SK-N-SH (cell line): ENCODE measurements at regions not wholly inside any gene's neighbourhood (a gene's known extent, or its start where the extent isn't known, plus 50 kb on each side); places are given as distances from the start of the nearest gene placed in this dataset.

Experiments
- CTCF ChIA-PET: fragments of 300-600, 350-600 bp; formaldehyde crosslinking; extraction: SDS; loops from one replicate; lab custom pipeline; 2021; lab: Yijun Ruan, JAX
- POLR2A ChIA-PET: fragments of 350-600 bp; sonication (Branson Sonifier 250); formaldehyde crosslinking; extraction: SDS; loops from one replicate; lab custom pipeline; 2020; ENCODE audit warnings: antibody characterized with exemption, inconsistent platforms; lab: Yijun Ruan, JAX
- DNase-seq: peaks from one replicate; pipeline ENCODE4 v3.0.0; 2012
- H2AFZ ChIP-seq: fragments of 200-600 bp; sonication (generic); 2 replicates; pipeline ENCODE4 v1.8.1; 2016; ENCODE audit warnings: antibody characterized with exemption, mild to moderate bottlenecking, low read depth
- H3F3A ChIP-seq: fragments of 200-600 bp; sonication (generic); replicated peaks from 2 replicates; pipeline ENCODE3; 2016; ENCODE audit warnings: antibody characterized with exemption, mild to moderate bottlenecking; ENCODE audit not compliant: insufficient read depth
- H3K27ac ChIP-seq, 2 experiments: fragments of 200-500 bp in 1 of 2; fragments of 200-600 bp in 1 of 2; sonication (Bioruptor generic) in 1 of 2; sonication (generic), shearing (Covaris generic) in 1 of 2; 2 replicates each; pipeline versions ENCODE4 v1.5.1 to v1.6.1; 2014 to 2016; ENCODE audit warnings: low read depth in 2 of 2, inconsistent platforms in 1 of 2, low read length in 1 of 2, mild to moderate bottlenecking in 1 of 2, mixed read lengths in 1 of 2
- H3K27me3 ChIP-seq: fragments of 200-600 bp; sonication (generic), shearing (Covaris generic); 2 replicates; pipeline ENCODE4 v1.6.1; 2016; ENCODE audit warnings: mixed run types; ENCODE audit not compliant: insufficient read depth
- H3K36me3 ChIP-seq, 2 experiments: fragments of 200-500 bp in 1 of 2; fragments of 200-600 bp in 1 of 2; sonication (Bioruptor generic) in 1 of 2; sonication (generic) in 1 of 2; replicated peaks in 1 of 2; 2 replicates each; pipeline versions ENCODE3 to v1.5.1; 2014 to 2016; ENCODE audit warnings: low read length in 1 of 2, mild to moderate bottlenecking in 1 of 2; ENCODE audit not compliant: insufficient read depth in 2 of 2, control insufficient read depth in 1 of 2
- H3K4me1 ChIP-seq, 2 experiments: fragments of 200-500 bp in 1 of 2; fragments of 200-600 bp in 1 of 2; sonication (Bioruptor generic) in 1 of 2; sonication (generic), shearing (Covaris generic) in 1 of 2; 2 replicates each; pipeline versions ENCODE4 v1.5.1 to v1.6.1; 2014 to 2016; ENCODE audit warnings: low read depth in 1 of 2, low read length in 1 of 2, mixed run types in 1 of 2; ENCODE audit not compliant: insufficient read depth in 2 of 2, control insufficient read depth in 1 of 2
- H3K4me2 ChIP-seq: fragments of 200-600 bp; sonication (generic), shearing (Covaris generic); 2 replicates; pipeline ENCODE4 v1.6.1; 2017; ENCODE audit warnings: mixed run types
- H3K4me3 ChIP-seq, 2 experiments: fragments of 200-500 bp in 1 of 2; fragments of 200-600 bp in 1 of 2; sonication (Bioruptor generic) in 1 of 2; sonication (generic), shearing (Covaris generic) in 1 of 2; 2 replicates each; pipeline versions ENCODE4 v1.5.1 to v1.8.1; 2014 to 2016; ENCODE audit warnings: low read depth in 2 of 2, inconsistent platforms in 1 of 2, low read length in 1 of 2, mild to moderate bottlenecking in 1 of 2, mixed read lengths in 1 of 2, moderate library complexity in 1 of 2
- H3K79me2 ChIP-seq: fragments of 200-600 bp; sonication (generic); 2 replicates; pipeline ENCODE4 v1.8.1; 2017; ENCODE audit warnings: mild to moderate bottlenecking; ENCODE audit not compliant: insufficient read depth
- H3K9ac ChIP-seq: fragments of 200-600 bp; sonication (generic); 2 replicates; pipeline ENCODE4 v1.6.1; 2017; ENCODE audit warnings: mixed run types
- H3K9me2 ChIP-seq: fragments of 200-600 bp; sonication (generic); 2 replicates; pipeline ENCODE4 v1.6.1; 2017; ENCODE audit warnings: mixed run types
- H3K9me3 ChIP-seq: fragments of 200-600 bp; sonication (generic); 2 replicates; pipeline ENCODE4 v1.6.1; 2017; ENCODE audit warnings: mixed run types, mild to moderate bottlenecking, moderate library complexity
- H4K20me1 ChIP-seq: fragments of 200-600 bp; sonication (generic); 2 replicates; pipeline ENCODE4 v1.6.1; 2017; ENCODE audit warnings: mild to moderate bottlenecking, mixed run types; ENCODE audit not compliant: insufficient read depth
- EP300 ChIP-seq, 2 experiments: IDR thresholded peaks; 2 replicates each; pipeline versions ENCODE4 v1.4.0 to v1.6.1; 2012; ENCODE audit warnings: borderline replicate concordance in 1 of 2, low read depth in 1 of 2, low read length in 1 of 2
- FOSL2 ChIP-seq: IDR thresholded peaks from 2 replicates; pipeline ENCODE4 v1.4.0; 2012; ENCODE audit warnings: low read depth, mild to moderate bottlenecking, moderate library complexity, borderline replicate concordance
- FOXJ3 ChIP-seq: sonication (generic); formaldehyde crosslinking; IDR thresholded peaks from 2 replicates; pipeline ENCODE4 v1.5.1; 2020; ENCODE audit warnings: mild to moderate bottlenecking, missing genetic modification reagents
- GABPA ChIP-seq: IDR thresholded peaks from 2 replicates; pipeline ENCODE4 v1.4.0; 2012; ENCODE audit warnings: low read depth, mild to moderate bottlenecking
- GATA2 ChIP-seq: sonication (generic); formaldehyde crosslinking; IDR thresholded peaks from 2 replicates; pipeline ENCODE4 v1.5.0; 2020; ENCODE audit warnings: mild to moderate bottlenecking, missing genetic modification reagents
- MEF2A ChIP-seq: IDR thresholded peaks from 2 replicates; pipeline ENCODE4 v1.4.0; 2012; ENCODE audit warnings: low read depth, borderline replicate concordance
- NFIC ChIP-seq: IDR thresholded peaks from 2 replicates; pipeline ENCODE4 v1.4.0; 2012; ENCODE audit warnings: borderline replicate concordance
- RAD21 ChIP-seq: IDR thresholded peaks from 2 replicates; pipeline ENCODE4 v1.6.1; 2012; ENCODE audit warnings: mild to moderate bottlenecking, low read length
- SMC3 ChIP-seq: IDR thresholded peaks from 2 replicates; pipeline ENCODE4 v1.6.1; 2012; ENCODE audit warnings: low read depth, low read length, improper control_type of control experiment
- WGBS: methylation state at CpG from one replicate; pipeline ENCODE4 v1.1.6; 2017; ENCODE audit warnings: low lambda C conversion rate; 5-methylcytosine and 5-hydroxymethylcytosine counted together
- TF ChIP-seq, protein P1 (sequence below): IDR thresholded peaks from 2 replicates; pipeline ENCODE4 v1.6.1; 2012; ENCODE audit warnings: mild to moderate bottlenecking, low read depth, low read length, moderate library complexity
- TF ChIP-seq, protein P2 (sequence below): IDR thresholded peaks from 2 replicates; pipeline ENCODE4; 2012
- TF ChIP-seq, protein P3 (sequence below): fragments of 150-350 bp; IDR thresholded peaks from 2 replicates; pipeline ENCODE4 v1.6.1; 2016; ENCODE audit warnings: mild to moderate bottlenecking, low read depth, low read length
- TF ChIP-seq, protein P4 (sequence below): fragments of 150-350 bp; IDR thresholded peaks from 2 replicates; pipeline ENCODE4 v1.6.1; 2017; ENCODE audit warnings: antibody characterized with exemption, low read length, low read depth, borderline replicate concordance

DNA sequence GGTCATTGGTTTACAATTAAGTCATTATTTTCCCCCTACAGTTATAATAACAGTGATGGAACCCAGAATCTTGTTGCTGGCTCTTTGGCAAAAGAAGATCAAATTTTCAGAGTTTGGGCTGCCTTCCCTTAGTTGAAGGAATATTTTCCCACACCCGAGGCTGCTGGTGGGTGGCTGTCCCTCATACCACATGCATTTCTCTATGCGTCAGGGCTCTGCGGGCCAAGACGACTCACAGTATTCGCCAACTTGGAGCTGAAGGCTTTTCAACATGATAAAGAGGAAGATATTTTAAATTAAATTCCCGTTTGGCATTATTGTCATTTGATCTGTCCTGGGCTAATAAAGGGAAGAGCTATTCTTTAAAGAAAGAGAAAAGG is 102.2 kb upstream of the SASH1 start:
- Histone ChIP-seq H3K4me2 (peak overlapping the region; percentile 34; the same call in 1 of the 2 replicates), H3K79me2 (no peaks in the 10 kb centered on the region), H4K20me1 (no peaks in the 10 kb centered on the region), H3F3A (peaks cover 30% of the 10 kb centered on the region), H3K9ac (peak overlapping the region; percentile 56; the same call in 1 of the 2 replicates), H3K27ac (peak overlapping the region in 1 of 2 experiments; percentile 98; a peak in 3 of 4 replicates), H3K4me3 (no peak overlapping the region; a peak in 1 of 4 replicates), H3K27me3 (no peaks in the 10 kb centered on the region), H3K9me3 (no peaks in the 10 kb centered on the region), H3K9me2 (no peaks in the 10 kb centered on the region), H2AFZ (no peak overlapping the region; the same call in 1 of the 2 replicates), H3K4me1 (0 out of 4 replicates have a peak, but pooled peaks cover 0 to 5% of the 10 kb centered on the region in 2 experiments), H3K36me3 (no peaks in the 10 kb centered on the region)
- ChIA-PET POLR2A (no interaction called here), CTCF (no interaction called here)
- 15% methylated on average over 5 of the region's 6 CpGs for WGBS
- peak; percentile 1 for DNase-seq
- TF ChIP-seq, protein P1, sequence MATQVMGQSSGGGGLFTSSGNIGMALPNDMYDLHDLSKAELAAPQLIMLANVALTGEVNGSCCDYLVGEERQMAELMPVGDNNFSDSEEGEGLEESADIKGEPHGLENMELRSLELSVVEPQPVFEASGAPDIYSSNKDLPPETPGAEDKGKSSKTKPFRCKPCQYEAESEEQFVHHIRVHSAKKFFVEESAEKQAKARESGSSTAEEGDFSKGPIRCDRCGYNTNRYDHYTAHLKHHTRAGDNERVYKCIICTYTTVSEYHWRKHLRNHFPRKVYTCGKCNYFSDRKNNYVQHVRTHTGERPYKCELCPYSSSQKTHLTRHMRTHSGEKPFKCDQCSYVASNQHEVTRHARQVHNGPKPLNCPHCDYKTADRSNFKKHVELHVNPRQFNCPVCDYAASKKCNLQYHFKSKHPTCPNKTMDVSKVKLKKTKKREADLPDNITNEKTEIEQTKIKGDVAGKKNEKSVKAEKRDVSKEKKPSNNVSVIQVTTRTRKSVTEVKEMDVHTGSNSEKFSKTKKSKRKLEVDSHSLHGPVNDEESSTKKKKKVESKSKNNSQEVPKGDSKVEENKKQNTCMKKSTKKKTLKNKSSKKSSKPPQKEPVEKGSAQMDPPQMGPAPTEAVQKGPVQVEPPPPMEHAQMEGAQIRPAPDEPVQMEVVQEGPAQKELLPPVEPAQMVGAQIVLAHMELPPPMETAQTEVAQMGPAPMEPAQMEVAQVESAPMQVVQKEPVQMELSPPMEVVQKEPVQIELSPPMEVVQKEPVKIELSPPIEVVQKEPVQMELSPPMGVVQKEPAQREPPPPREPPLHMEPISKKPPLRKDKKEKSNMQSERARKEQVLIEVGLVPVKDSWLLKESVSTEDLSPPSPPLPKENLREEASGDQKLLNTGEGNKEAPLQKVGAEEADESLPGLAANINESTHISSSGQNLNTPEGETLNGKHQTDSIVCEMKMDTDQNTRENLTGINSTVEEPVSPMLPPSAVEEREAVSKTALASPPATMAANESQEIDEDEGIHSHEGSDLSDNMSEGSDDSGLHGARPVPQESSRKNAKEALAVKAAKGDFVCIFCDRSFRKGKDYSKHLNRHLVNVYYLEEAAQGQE: no peak
- TF ChIP-seq, protein P2, sequence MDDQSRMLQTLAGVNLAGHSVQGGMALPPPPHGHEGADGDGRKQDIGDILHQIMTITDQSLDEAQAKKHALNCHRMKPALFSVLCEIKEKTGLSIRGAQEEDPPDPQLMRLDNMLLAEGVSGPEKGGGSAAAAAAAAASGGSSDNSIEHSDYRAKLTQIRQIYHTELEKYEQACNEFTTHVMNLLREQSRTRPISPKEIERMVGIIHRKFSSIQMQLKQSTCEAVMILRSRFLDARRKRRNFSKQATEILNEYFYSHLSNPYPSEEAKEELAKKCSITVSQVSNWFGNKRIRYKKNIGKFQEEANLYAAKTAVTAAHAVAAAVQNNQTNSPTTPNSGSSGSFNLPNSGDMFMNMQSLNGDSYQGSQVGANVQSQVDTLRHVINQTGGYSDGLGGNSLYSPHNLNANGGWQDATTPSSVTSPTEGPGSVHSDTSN: peak; percentile 25; the same call in 1 of the 2 replicates
- TF ChIP-seq NFIC: peak; percentile 48; the same call in 1 of the 2 replicates
- no peak for TF ChIP-seq FOXJ3 (CRISPR knock-in tag)
- TF ChIP-seq, protein P3, sequence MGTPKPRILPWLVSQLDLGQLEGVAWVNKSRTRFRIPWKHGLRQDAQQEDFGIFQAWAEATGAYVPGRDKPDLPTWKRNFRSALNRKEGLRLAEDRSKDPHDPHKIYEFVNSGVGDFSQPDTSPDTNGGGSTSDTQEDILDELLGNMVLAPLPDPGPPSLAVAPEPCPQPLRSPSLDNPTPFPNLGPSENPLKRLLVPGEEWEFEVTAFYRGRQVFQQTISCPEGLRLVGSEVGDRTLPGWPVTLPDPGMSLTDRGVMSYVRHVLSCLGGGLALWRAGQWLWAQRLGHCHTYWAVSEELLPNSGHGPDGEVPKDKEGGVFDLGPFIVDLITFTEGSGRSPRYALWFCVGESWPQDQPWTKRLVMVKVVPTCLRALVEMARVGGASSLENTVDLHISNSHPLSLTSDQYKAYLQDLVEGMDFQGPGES: no peak
- peak; percentile 29; the same call in 1 of the 2 replicates for TF ChIP-seq FOSL2

DNA sequence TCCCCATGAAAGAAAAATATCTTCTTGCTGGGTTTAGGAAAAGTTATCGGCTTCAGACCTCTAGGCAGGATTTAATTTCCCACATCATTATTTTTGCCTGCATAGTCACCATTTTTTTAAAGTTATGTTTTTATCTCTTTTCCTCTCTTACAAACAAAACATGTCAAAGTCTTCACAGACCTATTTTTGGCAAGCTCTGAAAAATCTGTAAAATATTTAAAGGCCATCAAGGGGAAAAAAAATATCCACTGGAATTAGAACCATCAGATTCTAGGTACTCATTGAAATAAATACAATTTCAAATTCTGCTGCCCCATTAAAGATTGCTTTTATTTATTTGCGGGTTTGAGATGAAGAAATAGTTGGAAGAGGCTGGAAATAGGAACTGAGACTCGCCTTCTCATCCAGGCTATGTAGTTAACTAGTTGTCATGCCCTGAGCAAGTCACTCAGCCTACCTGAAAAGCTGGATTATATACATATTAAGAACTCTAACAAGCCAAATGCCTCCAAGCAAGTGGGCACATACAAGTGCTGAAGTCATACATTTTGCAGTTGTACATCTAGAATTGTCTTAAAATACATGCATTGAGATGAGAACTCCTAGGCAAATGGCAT is 101.7 kb upstream of the SASH1 start:
- H2AFZ ChIP-seq: no peak overlapping the region
- peak overlapping the region in 1 of 2 experiments; percentile 98; a peak in 3 of 4 replicates for H3K27ac ChIP-seq
- peak overlapping the region; percentile 34; the same call in 1 of the 2 replicates for H3K4me2 ChIP-seq
- CTCF ChIA-PET: no interaction called here
- no peak overlapping the region; a peak in 1 of 4 replicates for H3K4me3 ChIP-seq
- H3K27me3 ChIP-seq: no peaks in the 10 kb centered on the region
- WGBS: 42% methylated on average over 3 of the region's 3 CpGs
- peak overlapping the region; percentile 56; the same call in 1 of the 2 replicates for H3K9ac ChIP-seq
- no peaks in the 10 kb centered on the region for H3K9me2 ChIP-seq
- no peaks in the 10 kb centered on the region for H3K9me3 ChIP-seq
- H3F3A ChIP-seq: peaks cover 30% of the 10 kb centered on the region
- no peaks in the 10 kb centered on the region for H4K20me1 ChIP-seq
- H3K36me3 ChIP-seq: no peaks in the 10 kb centered on the region
- H3K79me2 ChIP-seq: no peaks in the 10 kb centered on the region
- 0 out of 4 replicates have a peak, but pooled peaks cover 0 to 5% of the 10 kb centered on the region in 2 experiments for H3K4me1 ChIP-seq
- POLR2A ChIA-PET: no interaction called here
- DNase-seq: no peak
- TF ChIP-seq, protein P1: no peak
- TF ChIP-seq RAD21: no peak
- no peak for TF ChIP-seq GABPA
- no peak for TF ChIP-seq EP300 (IDR thresholded peaks at IDR 0.05; ENCODE audit: borderline replicate concordance in 1 of 2, low read depth in 1 of 2, low read length in 1 of 2)
- no peak for TF ChIP-seq GATA2
- TF ChIP-seq, protein P4, sequence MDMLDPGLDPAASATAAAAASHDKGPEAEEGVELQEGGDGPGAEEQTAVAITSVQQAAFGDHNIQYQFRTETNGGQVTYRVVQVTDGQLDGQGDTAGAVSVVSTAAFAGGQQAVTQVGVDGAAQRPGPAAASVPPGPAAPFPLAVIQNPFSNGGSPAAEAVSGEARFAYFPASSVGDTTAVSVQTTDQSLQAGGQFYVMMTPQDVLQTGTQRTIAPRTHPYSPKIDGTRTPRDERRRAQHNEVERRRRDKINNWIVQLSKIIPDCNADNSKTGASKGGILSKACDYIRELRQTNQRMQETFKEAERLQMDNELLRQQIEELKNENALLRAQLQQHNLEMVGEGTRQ: no peak
- no peak for TF ChIP-seq MEF2A
- TF ChIP-seq SMC3: no peak
